HG03064 (cell line): ENCODE measurements at regions not wholly inside any gene's neighbourhood (a gene's known extent, or its start where the extent isn't known, plus 50 kb on each side); places are given as distances from the start of the nearest gene placed in this dataset.
"Not testable (repeated sequence)": the region's sequence is repeated elsewhere in the genome, so short reads cannot be mapped to it uniquely, and the experiment has no call there.

Source experiments
- ATAC-seq: cut with Tn5 transposase; IDR thresholded peaks from one replicate; pipeline ENCODE4 v1.9.1; 2021; ENCODE audit warnings: low read depth; ENCODE audit not compliant: unreplicated experiment

DNA sequence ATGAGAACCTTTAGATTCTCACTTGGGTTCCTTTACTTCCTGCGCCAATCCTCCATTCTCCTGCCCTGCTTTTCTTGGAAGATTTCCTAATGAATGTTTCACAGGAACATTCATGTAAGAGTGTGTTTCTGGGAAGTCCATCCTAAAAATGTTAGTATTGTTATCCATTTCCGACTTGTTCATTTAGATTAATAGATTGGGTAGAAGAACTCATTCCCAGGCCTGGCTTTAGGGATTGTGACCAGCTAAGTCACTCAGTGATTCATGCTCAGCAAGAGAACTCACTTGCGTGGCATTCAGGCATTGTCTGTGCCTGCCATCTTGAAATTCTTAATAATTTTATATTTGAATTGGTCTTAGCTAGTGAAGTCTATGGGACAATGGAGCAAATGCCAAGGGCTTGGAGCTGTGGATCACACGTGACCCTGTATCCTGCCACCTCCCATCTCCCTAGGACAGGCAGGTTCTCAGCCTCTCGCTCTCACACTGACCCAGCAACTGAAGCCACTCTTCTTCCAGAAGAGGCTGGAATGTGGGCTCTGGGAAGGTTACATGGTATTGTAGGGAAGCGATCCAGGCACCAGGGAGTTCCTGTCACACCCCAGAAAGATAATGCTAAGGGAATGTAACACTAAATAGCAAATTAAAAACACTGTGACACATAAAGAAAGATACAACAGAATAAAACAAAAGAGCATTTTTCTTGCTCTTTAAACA is 562.1 kb downstream of the TMA16 start:
- no peak for ATAC-seq

DNA sequence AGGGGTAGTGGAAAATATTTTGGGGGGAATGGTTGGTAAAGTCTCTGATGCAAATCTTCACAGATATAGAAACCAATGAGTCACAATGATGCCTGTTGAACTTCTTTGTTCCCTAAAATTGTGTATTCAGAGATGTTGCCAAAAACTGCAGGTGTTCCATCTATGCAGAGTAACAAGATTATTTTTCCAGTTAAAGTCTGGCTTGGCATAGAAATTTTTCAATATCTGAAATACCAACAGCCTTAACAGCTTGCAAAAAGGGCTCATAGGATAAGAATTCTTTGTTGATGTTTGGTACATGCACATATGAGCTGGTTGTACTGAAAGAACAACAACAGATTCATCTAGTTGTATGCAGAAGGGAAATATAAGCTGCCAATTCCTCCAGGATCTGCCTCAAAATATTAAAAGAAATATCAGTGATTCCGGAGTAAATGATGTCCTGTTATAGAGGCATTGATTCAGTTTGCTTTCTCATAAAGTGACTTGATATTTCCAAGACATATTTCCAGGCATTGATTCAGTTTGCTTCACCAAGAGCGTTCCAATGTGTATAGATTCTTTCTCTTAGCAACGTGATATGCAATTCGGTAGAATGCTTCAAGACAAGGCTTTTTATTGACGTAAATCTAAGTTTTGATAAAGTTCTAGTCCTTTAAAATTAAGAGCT is 564.4 kb downstream of the TMA16 start:
- ATAC-seq = no peak

DNA sequence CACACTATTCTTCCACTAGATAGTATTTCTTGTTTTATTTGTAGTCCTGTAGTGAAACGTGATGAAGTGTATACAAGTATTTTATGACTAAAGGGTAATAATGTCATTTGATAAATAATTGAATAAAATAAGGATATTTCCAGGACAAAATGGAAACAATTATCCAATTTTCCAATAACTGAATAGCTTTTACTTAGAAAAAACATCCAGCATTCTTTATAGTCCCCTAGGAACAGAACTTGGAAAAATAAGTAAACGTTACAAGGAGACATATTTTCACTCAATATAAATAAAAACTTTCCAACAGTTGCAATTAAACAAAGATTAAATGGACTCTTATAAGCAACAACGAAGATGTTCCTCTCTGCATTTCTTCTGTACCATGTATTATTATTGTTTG is 566.0 kb downstream of the TMA16 start:
- no peak for ATAC-seq

DNA sequence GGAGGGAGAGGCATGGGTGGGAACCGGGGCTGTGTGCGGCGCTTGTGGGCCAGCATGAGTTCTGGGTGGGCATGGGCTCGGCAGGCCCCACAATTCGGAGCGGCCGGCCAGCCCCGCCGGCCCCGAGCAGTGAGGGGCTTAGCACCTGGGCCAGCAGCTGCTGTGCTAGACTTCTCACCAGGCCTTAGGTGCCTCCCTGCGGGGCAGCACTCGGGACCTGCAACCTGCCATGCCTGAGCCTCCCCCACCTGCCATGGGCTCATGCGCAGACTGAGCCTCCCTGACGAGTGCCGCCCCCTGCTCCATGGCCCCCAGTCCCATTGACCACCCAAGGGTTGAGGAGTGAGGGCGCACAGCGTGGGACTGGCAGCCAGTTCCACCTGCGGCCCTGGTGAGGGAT is 573.9 kb downstream of the TMA16 start:
- no peak for ATAC-seq

DNA sequence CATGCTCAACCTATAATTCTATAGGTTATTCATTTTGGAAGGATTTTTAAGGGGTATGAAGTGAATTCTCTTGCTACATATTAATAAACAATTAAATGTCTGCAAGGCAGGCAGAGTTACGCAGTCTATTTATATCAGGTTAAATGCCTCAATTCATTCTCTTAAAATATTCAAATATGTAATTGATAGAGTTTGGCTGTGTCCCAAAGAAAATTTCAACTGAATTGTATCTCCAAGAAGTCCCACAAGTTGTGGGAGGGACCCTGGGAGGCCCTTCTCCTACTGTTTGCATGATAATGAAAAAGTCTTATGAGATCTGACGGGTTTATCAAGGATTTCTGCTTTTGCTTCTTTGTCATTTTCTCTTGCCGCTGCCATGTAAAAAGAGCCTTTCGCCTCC is 576.1 kb downstream of the TMA16 start:
- ATAC-seq = no peak

DNA sequence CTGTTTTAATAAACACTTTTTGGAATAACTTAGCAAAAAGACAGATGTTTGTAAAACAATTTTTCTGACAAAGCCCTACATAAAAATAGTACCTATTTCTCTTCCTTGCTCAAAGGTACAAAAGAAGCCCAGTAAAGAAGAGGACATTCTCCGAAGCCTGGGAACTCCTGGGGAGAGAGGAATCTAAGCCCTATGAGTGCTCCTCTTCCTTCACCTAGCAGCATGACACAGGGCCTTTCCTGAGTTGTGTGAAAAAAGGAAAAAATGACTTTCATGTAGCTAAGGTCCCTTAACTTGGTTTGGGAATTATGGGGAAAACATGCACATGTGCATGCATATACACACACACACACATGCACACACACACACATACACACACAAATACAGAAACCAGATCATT is 586.9 kb downstream of the TMA16 start:
- ATAC-seq = no peak

DNA sequence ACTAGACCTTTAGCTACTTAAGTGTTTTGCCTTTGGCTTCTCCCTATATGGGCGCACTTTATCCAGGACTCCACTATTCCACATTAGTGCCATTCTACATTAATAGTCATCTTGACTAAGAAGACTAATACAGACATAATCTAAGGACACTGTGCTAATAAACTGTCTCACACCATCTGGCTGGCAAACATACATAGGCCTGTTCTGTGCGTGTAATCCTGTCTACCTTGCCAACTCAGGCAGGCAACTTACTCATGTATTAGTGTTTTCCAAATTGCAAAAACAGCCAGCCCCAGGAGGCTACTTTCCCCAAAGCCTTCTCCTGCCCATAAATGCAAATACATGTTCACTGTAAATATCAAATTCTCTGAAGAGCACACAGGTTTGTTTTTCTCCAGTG is 587.3 kb downstream of the TMA16 start:
- ATAC-seq = no peak

DNA sequence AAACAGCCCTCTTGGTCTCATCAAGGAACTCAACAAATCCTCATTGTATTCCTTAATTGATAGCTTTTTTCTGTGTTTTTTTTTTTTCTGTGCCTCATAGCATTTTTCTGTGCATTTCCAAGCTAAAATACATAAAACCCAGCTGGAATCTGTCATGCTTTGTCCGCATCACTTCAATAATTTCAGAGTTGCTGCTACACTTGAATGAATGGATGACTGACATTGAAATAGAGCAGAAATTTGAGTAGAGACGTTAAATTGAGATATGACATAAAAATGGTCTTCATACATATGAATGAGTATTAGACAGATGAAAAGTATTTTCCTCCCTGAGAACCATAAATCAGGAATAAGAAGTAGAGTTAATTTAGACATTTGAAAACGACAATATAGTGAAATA is 593.2 kb downstream of the TMA16 start:
- no peak for ATAC-seq

DNA sequence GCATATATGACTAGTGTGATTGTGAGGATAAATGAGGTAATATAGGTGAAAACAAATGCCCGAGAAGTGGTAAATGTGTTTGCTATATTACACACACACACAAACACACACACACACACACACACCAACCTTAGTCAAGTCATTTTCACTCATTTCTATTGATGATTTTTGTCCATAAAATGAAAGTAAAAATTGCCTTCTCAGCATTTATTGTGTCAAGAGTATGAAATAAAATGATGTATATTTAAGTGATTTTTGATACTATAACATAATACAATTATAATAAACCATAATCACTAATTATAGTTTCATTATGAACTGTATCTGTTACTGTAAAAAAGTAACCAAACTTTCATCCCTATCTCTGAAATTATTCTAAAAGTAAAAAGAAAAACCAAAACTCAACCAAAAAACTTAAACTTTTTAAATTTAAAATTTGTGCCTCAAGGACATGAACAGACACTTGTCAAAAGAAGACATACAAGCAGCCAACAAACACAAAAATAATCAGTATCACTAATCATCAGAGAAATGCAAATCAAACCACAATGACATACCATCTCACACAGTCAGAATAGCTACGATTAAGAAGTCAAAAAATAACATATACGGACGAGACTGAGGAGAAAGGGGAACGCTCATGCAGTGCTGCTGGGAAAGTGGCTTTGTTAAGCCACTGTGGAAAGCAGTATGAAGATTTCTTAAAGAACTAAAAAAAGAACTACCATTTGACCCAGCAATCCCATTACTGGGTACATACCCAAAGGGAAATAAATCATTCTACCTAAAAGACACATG is 601.0 kb downstream of the TMA16 start:
- no peak for ATAC-seq

DNA sequence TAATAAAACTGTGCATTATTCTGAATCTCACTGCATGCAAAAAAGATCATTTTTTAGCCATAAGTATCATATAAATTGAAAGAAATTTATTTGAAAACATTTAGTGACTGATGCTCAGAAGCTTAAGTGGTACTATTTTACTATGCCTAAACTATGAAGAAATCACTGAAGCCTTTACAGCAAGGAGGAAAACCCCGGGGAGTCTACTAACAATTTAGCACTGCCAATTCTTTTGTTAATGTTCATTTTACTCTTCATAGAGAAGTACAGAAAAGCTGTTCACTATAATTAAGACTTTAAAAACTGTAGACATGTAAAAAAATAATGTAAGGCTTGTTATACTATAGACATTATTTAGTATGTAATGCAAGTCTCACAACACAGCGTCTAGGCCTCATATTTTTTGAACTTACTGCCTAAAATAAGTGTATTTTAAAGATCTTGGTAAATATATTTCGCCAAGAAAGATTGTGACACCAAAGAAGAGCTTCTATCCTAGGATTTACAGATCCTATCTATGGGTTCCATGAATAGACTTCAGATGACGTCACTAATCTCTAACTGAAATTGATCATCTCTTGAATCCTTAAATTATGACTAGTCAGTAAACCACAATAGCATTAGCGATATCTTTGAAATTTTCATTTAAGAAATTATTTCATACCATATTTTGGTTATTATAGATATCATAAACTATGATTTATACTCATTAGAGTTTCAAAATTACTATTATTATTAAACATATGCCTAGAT is 602.5 kb downstream of the TMA16 start:
- no peak for ATAC-seq

DNA sequence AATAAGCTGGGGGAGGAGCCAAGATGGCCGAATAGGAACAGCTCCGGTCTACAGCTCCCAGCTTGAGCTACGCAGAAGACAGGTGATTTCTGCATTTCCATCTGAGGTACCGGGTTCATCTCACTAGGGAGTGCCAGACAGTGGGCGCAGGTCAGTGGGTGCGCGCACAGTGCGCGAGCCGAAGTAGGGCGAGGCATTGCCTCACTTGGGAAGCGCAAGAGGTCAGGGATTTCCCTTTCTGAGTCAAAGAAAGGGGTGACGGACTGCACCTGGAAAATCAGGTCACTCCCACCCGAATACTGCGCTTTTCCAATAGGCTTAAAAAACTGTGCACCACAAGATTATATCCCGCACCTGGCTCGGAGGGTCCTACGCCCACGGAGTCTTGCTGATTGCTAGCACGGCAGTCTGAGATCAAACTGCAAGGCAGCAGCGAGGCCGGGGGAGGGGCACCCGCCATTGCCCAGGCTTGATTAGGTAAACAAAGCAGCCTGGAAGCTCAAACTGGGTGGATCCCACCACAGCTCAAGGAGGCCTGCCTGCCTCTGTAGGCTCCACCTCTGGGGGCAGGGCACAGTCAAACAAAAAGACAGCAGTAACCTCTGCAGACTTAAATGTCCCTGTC is 606.4 kb downstream of the TMA16 start:
- not testable (repeated sequence) for ATAC-seq

DNA sequence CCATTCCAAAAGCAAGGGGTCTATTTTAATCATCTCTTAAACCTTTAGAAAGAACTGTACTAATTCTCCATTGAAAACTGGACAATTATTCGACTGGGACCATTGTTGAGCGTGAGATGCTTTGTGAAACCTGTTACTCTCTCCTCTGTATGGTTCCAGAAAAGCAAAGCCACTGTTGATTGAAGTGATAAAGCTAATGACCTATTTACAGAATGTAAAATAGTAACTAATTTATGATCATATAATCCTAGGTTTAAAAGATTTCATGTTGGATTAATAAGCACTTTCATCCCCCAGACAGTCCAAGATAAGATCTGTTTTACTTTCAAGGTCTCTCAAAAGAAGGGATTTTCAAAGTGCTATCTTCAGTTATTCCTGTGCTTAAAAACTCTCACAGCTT is 614.5 kb downstream of the TMA16 start:
- no peak for ATAC-seq

DNA sequence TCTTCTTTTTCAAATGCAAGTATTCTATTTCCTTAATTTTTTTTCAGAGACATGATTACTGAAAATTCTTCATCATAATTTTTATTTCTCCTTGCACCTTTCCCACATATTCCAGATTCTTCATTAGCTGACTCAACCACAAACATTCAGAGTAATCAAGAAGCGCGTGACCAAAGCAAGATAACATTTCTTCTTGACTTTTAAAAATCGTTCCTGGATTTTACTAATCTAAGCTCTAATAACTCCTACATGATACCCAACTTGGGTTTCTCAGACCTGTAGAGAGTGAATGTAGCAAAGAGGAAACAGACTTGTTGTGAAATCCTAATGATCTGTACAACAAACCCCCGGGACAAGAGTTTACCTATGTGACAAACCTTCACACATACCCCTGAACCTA is 615.0 kb downstream of the TMA16 start:
- no peak for ATAC-seq

DNA sequence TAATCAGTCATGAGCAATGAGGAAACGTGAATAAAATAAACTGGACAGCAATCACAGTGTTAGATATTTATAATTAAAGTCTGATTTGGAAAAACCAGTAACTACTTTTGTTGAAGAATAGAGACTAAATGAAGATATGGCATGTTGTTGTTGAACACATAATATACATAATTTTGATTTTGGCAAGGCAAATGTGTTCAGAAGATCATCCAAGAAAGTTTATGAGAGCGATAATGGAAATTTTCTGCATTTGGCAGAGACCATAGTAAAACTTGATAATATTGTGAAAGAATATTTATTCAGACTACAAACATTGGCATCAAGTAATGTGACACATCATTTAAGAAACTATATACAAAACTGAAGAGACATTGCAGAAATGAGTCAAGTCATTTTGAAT is 620.7 kb downstream of the TMA16 start:
- ATAC-seq = no peak

DNA sequence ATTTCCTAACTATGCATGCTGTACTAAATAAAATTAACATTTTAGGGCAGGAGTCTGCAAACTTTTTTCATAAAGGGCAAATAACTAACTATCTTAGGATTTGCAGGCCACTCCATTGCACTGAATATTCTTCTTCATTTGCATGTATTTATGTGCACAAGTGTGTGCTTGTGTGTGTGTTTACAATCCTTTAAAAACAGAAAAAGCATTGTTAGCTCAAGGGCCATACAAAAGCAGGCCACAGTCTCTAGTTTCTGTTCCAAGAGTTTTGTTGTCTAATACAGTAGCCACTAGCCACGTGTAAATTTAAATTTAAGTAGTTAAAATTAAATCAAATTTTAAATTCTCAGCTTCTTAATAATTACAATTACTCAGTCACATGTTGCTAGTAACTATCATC is 621.8 kb downstream of the TMA16 start:
- ATAC-seq = no peak

DNA sequence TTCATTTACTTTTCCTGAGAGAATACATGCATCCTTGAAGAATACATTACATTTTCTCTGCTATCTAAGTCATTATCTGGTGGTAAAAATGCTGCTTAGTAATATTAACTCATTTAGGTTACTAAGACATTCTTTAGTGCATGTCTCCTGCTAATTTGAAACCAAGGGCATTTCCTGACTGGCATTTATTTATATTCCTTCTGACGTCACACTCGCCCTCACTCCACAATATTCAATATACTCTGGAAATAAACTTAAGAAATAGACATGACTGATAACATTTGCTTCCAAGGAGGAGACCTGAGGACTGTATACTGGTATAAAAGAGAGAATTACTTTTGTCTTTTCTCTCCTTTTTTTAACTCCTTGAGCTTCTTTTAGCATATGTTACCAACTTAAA is 619.5 kb upstream of the SMIM31 start:
- ATAC-seq = no peak

DNA sequence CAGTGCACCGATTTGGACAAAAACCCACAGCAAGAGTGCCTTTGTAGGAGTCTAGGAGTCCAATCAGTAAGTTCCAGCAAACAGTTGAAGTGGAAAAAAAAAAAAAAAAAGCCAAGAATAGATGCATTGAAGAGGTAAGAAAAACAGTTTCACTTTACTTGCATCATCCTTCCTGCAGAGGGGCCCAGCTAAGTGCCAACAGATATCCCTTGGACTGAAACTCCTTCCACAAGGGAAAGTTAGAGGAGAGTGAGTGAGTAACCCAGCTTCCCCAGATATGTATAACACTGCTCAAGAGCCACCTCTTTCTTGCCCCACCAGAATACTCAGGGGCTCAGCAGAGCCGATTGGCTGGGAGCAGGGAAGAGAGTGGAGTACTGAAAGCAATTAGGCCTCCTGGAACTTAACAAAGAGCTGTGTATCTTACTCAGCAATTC is 617.7 kb upstream of the SMIM31 start:
- no peak for ATAC-seq

DNA sequence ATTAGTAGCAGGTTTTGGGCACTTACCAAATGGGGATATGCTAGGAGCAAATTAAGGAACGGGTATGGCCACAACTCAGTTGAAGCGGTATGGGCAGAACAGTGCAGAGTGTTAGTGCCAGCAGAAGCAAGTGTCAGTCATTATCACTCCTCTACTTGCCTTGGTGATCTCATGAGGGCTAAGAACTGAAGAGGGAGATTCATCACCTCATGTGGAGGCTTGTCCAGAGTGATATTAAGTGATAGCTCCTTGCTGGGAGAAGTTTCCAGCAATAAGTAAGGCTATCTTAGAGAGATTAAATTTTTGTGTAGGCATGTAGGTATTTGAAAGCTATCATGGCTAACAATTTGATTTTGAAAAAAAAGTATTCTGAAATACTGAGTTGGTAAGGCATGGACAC is 615.4 kb upstream of the SMIM31 start:
- no peak for ATAC-seq

DNA sequence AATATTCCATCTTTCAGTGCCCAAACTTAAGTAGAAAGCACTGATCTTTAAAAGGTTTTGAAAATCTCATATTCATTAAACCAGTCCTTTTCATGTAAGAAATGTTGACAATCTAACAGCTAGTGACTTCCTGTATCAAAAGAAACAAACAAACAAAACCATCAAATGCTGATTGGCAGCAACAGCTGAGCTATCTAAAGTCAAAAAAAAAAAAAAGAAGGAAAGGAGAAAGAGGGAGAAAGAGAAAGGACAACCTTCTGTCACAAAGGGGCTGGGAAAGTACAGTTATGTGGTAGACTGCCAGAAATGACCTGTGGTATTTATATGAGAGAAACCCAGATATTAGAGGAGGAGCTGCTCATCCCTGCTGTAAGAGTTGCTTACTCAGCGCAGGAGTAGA is 614.6 kb upstream of the SMIM31 start:
- ATAC-seq = no peak

DNA sequence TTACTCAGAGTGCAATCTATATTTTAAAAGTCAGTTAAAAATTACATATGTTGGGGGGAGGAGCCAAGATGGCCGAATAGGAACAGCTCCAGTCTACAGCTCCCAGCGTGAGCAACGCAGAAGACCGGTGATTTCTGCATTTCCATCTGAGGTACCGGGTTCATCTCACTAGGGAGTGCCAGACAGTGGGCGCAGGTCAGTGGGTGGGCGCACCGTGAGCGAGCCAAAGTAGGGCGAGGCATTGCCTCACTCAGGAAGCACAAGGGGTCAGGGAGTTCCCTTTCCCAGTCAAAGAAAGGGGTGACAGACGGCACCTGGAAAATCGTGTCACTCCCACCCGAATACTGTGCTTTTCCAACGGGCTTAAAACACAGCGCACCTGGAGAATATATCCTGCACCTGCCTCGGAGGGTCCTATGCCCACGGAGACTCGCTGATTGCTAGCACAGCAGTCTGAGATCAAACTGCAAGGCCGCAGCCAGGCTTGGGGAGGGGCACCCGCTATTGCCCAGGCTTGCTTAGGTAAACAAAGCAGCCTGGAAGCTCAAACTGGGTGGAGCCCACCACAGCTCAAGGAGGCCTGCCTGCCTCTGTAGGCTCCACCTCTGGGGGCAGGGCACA is 612.1 kb upstream of the SMIM31 start:
- not testable (repeated sequence) for ATAC-seq
